ENCODE measurements at regions not wholly inside any gene's neighbourhood (a gene's known extent, or its start where the extent isn't known, plus 50 kb on each side); places are given as distances from the start of the nearest gene placed in this dataset.
"Not testable (repeated sequence)": the region's sequence is repeated elsewhere in the genome, so short reads cannot be mapped to it uniquely, and the experiment has no call there.

- ATAC-seq, result peak; percentile 58 to 71
These were observed 133.4 kb downstream of the MACC1 start for GRCh38 chr7:20083781-20084180.

- no peak for ATAC-seq
These were observed 138.1 kb downstream of the MACC1 start for GRCh38 chr7:20079080-20079479.

- ATAC-seq, result no peak
These were observed 140.3 kb downstream of the MACC1 start for GRCh38 chr7:20076835-20077234.

GRCh38 chr7:20075992-20076820, 141.0 kb downstream of the MACC1 start:
- ATAC-seq, result no peak

- ATAC-seq, result no peak
These were observed 141.7 kb downstream of the MACC1 start for GRCh38 chr7:20075440-20075839.

GRCh38 chr7:20068004-20068403, 149.2 kb downstream of the MACC1 start:
- ATAC-seq, result not testable (repeated sequence)

- peak; percentile 58 to 63 for ATAC-seq
These were observed 152.0 kb downstream of the MACC1 start for GRCh38 chr7:20064974-20065862.

- ATAC-seq, result no peak
These were observed 152.8 kb downstream of the MACC1 start for GRCh38 chr7:20064181-20064970.

- no peak for ATAC-seq
These were observed 153.5 kb downstream of the MACC1 start for GRCh38 chr7:20063644-20064043.

GRCh38 chr7:20062932-20063331, 154.3 kb downstream of the MACC1 start:
- no peak for ATAC-seq

- ATAC-seq, result no peak
These were observed 163.7 kb downstream of the MACC1 start for GRCh38 chr7:20053334-20054104.

GRCh38 chr7:20050241-20050966, 166.8 kb downstream of the MACC1 start:
- no peak for ATAC-seq

- no peak for ATAC-seq
These were observed 178.5 kb downstream of the MACC1 start for GRCh38 chr7:20038676-20039075.

GRCh38 chr7:20035279-20035875, 181.8 kb downstream of the MACC1 start:
- no peak for ATAC-seq

- ATAC-seq, result no peak
These were observed 183.4 kb downstream of the MACC1 start for GRCh38 chr7:20033621-20034400.

- no peak for ATAC-seq
These were observed 184.4 kb downstream of the MACC1 start for GRCh38 chr7:20032741-20033140.

GRCh38 chr7:20030915-20031362, 186.2 kb downstream of the MACC1 start:
- no peak for ATAC-seq

- ATAC-seq, result no peak
These were observed 186.8 kb downstream of the MACC1 start for GRCh38 chr7:20030417-20030816.

- no peak for ATAC-seq
These were observed 190.4 kb downstream of the MACC1 start for GRCh38 chr7:20026762-20027161.

GRCh38 chr7:20021831-20022230, 195.4 kb downstream of the MACC1 start:
- no peak for ATAC-seq

Data from activated CD4-positive, CD25-positive, alpha-beta regulatory T cell treated with anti-CD3 and anti-CD28 coated beads, Interleukin-2, amount 50 U/mL, for 24 hours (primary cell).